ENCODE measurements at regions not wholly inside any gene's neighbourhood (a gene's known extent, or its start where the extent isn't known, plus 50 kb on each side); places are given as distances from the start of the nearest gene placed in this dataset.

GRCh38 chr5:174617285-174617684, 107.1 kb upstream of the MSX2 start:
- no peak for TF ChIP-seq CTCF (conservative IDR thresholded peaks at IDR 0.05; ENCODE audit: control insufficient read depth, insufficient read depth, low read depth, low read length)
- no peak for DNase-seq (ENCODE audit: low read depth)
- no peak overlapping the region for H3K4me3 ChIP-seq (ENCODE audit: control insufficient read depth, low read depth, low read length)

GRCh38 chr5:174617910-174618309, 106.5 kb upstream of the MSX2 start:
- no peak for TF ChIP-seq CTCF (conservative IDR thresholded peaks at IDR 0.05; ENCODE audit: control insufficient read depth, insufficient read depth, low read depth, low read length)
- no peak for DNase-seq (ENCODE audit: low read depth)
- no peak overlapping the region for H3K4me3 ChIP-seq (ENCODE audit: control insufficient read depth, low read depth, low read length)

GRCh38 chr5:174618589-174618988, 105.8 kb upstream of the MSX2 start:
- no peak overlapping the region for H3K4me3 ChIP-seq (ENCODE audit: control insufficient read depth, low read depth, low read length)
- TF ChIP-seq CTCF (conservative IDR thresholded peaks at IDR 0.05; ENCODE audit: control insufficient read depth, insufficient read depth, low read depth, low read length): no peak
- DNase-seq (ENCODE audit: low read depth): no peak

GRCh38 chr5:174622067-174622466, 102.3 kb upstream of the MSX2 start:
- no peak for TF ChIP-seq CTCF (conservative IDR thresholded peaks at IDR 0.05; ENCODE audit: control insufficient read depth, insufficient read depth, low read depth, low read length)
- DNase-seq (ENCODE audit: low read depth): no peak
- H3K4me3 ChIP-seq (ENCODE audit: control insufficient read depth, low read depth, low read length): no peak overlapping the region

- DNase-seq (ENCODE audit: low read depth): no peak
- H3K4me3 ChIP-seq (ENCODE audit: control insufficient read depth, low read depth, low read length): no peak overlapping the region
- TF ChIP-seq CTCF (conservative IDR thresholded peaks at IDR 0.05; ENCODE audit: control insufficient read depth, insufficient read depth, low read depth, low read length): no peak
Observed at GRCh38 chr5:174623018-174623417, 101.4 kb upstream of the MSX2 start.

GRCh38 chr5:174623433-174624019, 100.9 kb upstream of the MSX2 start:
- DNase-seq (ENCODE audit: low read depth): no peak
- H3K4me3 ChIP-seq (ENCODE audit: control insufficient read depth, low read depth, low read length): no peak overlapping the region
- no peak for TF ChIP-seq CTCF (conservative IDR thresholded peaks at IDR 0.05; ENCODE audit: control insufficient read depth, insufficient read depth, low read depth, low read length)

Data from fibroblast of mammary gland (primary cell).